ENCODE measurements at regions not wholly inside any gene's neighbourhood (a gene's known extent, or its start where the extent isn't known, plus 50 kb on each side); places are given as distances from the start of the nearest gene placed in this dataset.

- H3K9me3 ChIP-seq (ENCODE audit: insufficient read depth, low read length, severe bottlenecking): no peaks in the 10 kb centered on the region
- H3K4me3 ChIP-seq (ENCODE audit: low read depth in 1 of 2, low read length in 2 of 2): no peak overlapping the region
- H3K79me2 ChIP-seq (ENCODE audit: insufficient read depth, low read length): no peaks in the 10 kb centered on the region
- DNase-seq (no peak), ATAC-seq (ENCODE audit: insufficient read depth, low read depth) (no peak)
- no peak for TF ChIP-seq CTCF (IDR thresholded peaks at IDR 0.05; ENCODE audit: borderline replicate concordance, extremely low read depth, low read length, poor library complexity, severe bottlenecking)
- no peak for TF ChIP-seq EZH2 (IDR thresholded peaks at IDR 0.05; ENCODE audit: borderline replicate concordance, low read depth, low read length, severe bottlenecking)
- H2AFZ ChIP-seq (ENCODE audit: low read depth, low read length): no peak overlapping the region
- H3K4me2 ChIP-seq (ENCODE audit: insufficient read depth, low read length): no peak overlapping the region
- peaks cover 2% of the 10 kb centered on the region for H3K27me3 ChIP-seq (ENCODE audit: insufficient read depth, low read length, poor library complexity)
- no peak overlapping the region for H3K9ac ChIP-seq (ENCODE audit: low read depth, low read length)
- no peak overlapping the region for H3K27ac ChIP-seq (ENCODE audit: low read length)
- H3K4me1 ChIP-seq (ENCODE audit: insufficient read depth, low read length): no peaks in the 10 kb centered on the region
- H4K20me1 ChIP-seq (ENCODE audit: insufficient read depth, low read length): no peaks in the 10 kb centered on the region
- no peaks in the 10 kb centered on the region for H3K36me3 ChIP-seq (ENCODE audit: insufficient read depth, low read length)
Observed at GRCh38 chr7:113285411-113285810, 167.1 kb upstream of the SMIM30 start.

GRCh38 chr7:113283861-113284260 lies 165.5 kb upstream of the SMIM30 start:
- Histone ChIP-seq H3K9ac (ENCODE audit: low read depth, low read length) (no peak overlapping the region), H3K4me2 (ENCODE audit: insufficient read depth, low read length) (no peak overlapping the region), H3K27me3 (ENCODE audit: insufficient read depth, low read length, poor library complexity) (peaks cover 4% of the 10 kb centered on the region), H3K36me3 (ENCODE audit: insufficient read depth, low read length) (no peaks in the 10 kb centered on the region), H3K9me3 (ENCODE audit: insufficient read depth, low read length, severe bottlenecking) (no peaks in the 10 kb centered on the region), H3K4me1 (ENCODE audit: insufficient read depth, low read length) (no peaks in the 10 kb centered on the region), H3K79me2 (ENCODE audit: insufficient read depth, low read length) (no peaks in the 10 kb centered on the region), H4K20me1 (ENCODE audit: insufficient read depth, low read length) (no peaks in the 10 kb centered on the region), H2AFZ (ENCODE audit: low read depth, low read length) (no peak overlapping the region), H3K27ac (ENCODE audit: low read length) (no peak overlapping the region), H3K4me3 (ENCODE audit: low read depth in 1 of 2, low read length in 2 of 2) (no peak overlapping the region)
- ATAC-seq (ENCODE audit: insufficient read depth, low read depth): no peak
- TF ChIP-seq EZH2 (IDR thresholded peaks at IDR 0.05; ENCODE audit: borderline replicate concordance, low read depth, low read length, severe bottlenecking) (no peak), CTCF (IDR thresholded peaks at IDR 0.05; ENCODE audit: borderline replicate concordance, extremely low read depth, low read length, poor library complexity, severe bottlenecking) (no peak)
- no peak for DNase-seq

GRCh38 chr7:113282875-113283274 lies 164.5 kb upstream of the SMIM30 start:
- H3K27me3 ChIP-seq (ENCODE audit: insufficient read depth, low read length, poor library complexity): peaks cover 4% of the 10 kb centered on the region
- no peak overlapping the region for H3K27ac ChIP-seq (ENCODE audit: low read length)
- no peak overlapping the region for H3K9ac ChIP-seq (ENCODE audit: low read depth, low read length)
- no peaks in the 10 kb centered on the region for H3K36me3 ChIP-seq (ENCODE audit: insufficient read depth, low read length)
- H3K4me3 ChIP-seq (ENCODE audit: low read depth in 1 of 2, low read length in 2 of 2): no peak overlapping the region
- H4K20me1 ChIP-seq (ENCODE audit: insufficient read depth, low read length): no peaks in the 10 kb centered on the region
- no peaks in the 10 kb centered on the region for H3K9me3 ChIP-seq (ENCODE audit: insufficient read depth, low read length, severe bottlenecking)
- DNase-seq (no peak), ATAC-seq (ENCODE audit: insufficient read depth, low read depth) (no peak)
- no peak overlapping the region for H3K4me2 ChIP-seq (ENCODE audit: insufficient read depth, low read length)
- no peaks in the 10 kb centered on the region for H3K79me2 ChIP-seq (ENCODE audit: insufficient read depth, low read length)
- H3K4me1 ChIP-seq (ENCODE audit: insufficient read depth, low read length): no peaks in the 10 kb centered on the region
- TF ChIP-seq EZH2 (IDR thresholded peaks at IDR 0.05; ENCODE audit: borderline replicate concordance, low read depth, low read length, severe bottlenecking): no peak
- no peak for TF ChIP-seq CTCF (IDR thresholded peaks at IDR 0.05; ENCODE audit: borderline replicate concordance, extremely low read depth, low read length, poor library complexity, severe bottlenecking)
- no peak overlapping the region for H2AFZ ChIP-seq (ENCODE audit: low read depth, low read length)

GRCh38 chr7:113281223-113281622 lies 162.9 kb upstream of the SMIM30 start:
- no peak for DNase-seq
- ATAC-seq (ENCODE audit: insufficient read depth, low read depth): no peak
- TF ChIP-seq CTCF (IDR thresholded peaks at IDR 0.05; ENCODE audit: borderline replicate concordance, extremely low read depth, low read length, poor library complexity, severe bottlenecking) (no peak), EZH2 (IDR thresholded peaks at IDR 0.05; ENCODE audit: borderline replicate concordance, low read depth, low read length, severe bottlenecking) (no peak)

More at GRCh38 chr7:113281223-113281622, 162.9 kb upstream of the SMIM30 start:
- no peaks in the 10 kb centered on the region for H3K9me3 ChIP-seq (ENCODE audit: insufficient read depth, low read length, severe bottlenecking)
- H2AFZ ChIP-seq (ENCODE audit: low read depth, low read length): no peak overlapping the region
- no peak overlapping the region for H3K4me2 ChIP-seq (ENCODE audit: insufficient read depth, low read length)
- H3K4me1 ChIP-seq (ENCODE audit: insufficient read depth, low read length): no peaks in the 10 kb centered on the region
- no peaks in the 10 kb centered on the region for H3K79me2 ChIP-seq (ENCODE audit: insufficient read depth, low read length)
- H3K9ac ChIP-seq (ENCODE audit: low read depth, low read length): no peak overlapping the region
- H4K20me1 ChIP-seq (ENCODE audit: insufficient read depth, low read length): no peaks in the 10 kb centered on the region
- H3K27me3 ChIP-seq (ENCODE audit: insufficient read depth, low read length, poor library complexity): peaks cover 4% of the 10 kb centered on the region
- no peak overlapping the region for H3K4me3 ChIP-seq (ENCODE audit: low read depth in 1 of 2, low read length in 2 of 2)
- H3K36me3 ChIP-seq (ENCODE audit: insufficient read depth, low read length): no peaks in the 10 kb centered on the region
- H3K27ac ChIP-seq (ENCODE audit: low read length): no peak overlapping the region

Measured in DND-41 (cell line).